ENCODE measurements at regions not wholly inside any gene's neighbourhood (a gene's known extent, or its start where the extent isn't known, plus 50 kb on each side); places are given as distances from the start of the nearest gene placed in this dataset.

DNA sequence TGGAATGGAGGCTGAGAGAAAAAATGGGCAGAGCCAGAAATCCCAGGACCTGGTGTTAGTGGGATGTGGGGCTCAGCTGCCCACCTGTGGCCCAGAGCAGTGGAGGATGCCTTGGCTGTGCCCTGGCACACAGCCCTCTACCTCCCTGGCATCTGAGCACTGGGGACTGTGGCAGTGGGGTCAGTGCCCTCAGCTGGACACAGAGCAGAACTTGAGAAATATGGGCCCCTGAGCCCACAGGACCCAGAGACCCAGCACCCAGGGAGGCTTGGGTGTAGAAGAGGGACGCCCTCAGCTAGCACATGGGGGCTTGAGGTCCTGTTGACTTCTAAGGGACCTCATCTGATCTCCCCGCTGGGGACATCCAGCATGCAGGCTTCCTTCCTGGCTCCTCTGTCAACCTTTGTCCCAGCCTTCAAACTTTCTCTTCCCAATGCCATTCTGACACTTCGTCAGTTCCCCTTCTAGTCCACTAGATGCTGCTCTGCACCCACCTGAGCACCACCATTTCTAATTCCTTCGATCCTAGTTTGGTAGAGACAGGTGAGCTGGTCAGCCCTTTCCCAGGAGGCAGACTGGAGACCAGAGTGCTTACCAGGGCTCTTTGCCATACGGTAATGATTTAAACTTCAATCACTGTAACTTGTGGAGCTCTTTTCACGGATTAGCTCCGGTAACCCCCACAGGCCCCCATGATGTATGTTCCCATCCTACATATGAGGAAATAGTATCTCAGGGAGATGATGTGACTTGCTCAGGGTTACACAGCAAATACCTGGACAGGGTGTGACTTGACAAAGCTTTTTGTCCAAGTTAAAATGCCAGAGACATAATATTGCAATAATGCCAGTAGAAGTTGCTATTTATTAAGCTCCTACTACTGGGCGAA is 143.7 kb downstream of the ASCL4 start:
- H3K36me3 ChIP-seq (ENCODE audit: control insufficient read depth in 2 of 2, insufficient read depth in 2 of 2, low read length in 2 of 2) = no peaks in the 10 kb centered on the region
- H3K9me3 ChIP-seq (ENCODE audit: control insufficient read depth in 2 of 2, low read length in 2 of 2) = no peaks in the 10 kb centered on the region
- H3K9ac ChIP-seq (ENCODE audit: low read depth in 1 of 2, low read length in 2 of 2) = no peak overlapping the region
- no peaks in the 10 kb centered on the region for H3K4me1 ChIP-seq (ENCODE audit: control insufficient read depth in 2 of 2, insufficient read depth in 2 of 2, low read length in 2 of 2)
- no peak overlapping the region for H3K27ac ChIP-seq (ENCODE audit: low read depth in 2 of 2, low read length in 2 of 2)
- H3K4me3 ChIP-seq (ENCODE audit: low read length in 2 of 2) = no peak overlapping the region
- peaks cover 3 to 5% of the 10 kb centered on the region in 2 donors for H3K27me3 ChIP-seq (ENCODE audit: control insufficient read depth in 2 of 2, insufficient read depth in 2 of 2, low read length in 2 of 2)

DNA sequence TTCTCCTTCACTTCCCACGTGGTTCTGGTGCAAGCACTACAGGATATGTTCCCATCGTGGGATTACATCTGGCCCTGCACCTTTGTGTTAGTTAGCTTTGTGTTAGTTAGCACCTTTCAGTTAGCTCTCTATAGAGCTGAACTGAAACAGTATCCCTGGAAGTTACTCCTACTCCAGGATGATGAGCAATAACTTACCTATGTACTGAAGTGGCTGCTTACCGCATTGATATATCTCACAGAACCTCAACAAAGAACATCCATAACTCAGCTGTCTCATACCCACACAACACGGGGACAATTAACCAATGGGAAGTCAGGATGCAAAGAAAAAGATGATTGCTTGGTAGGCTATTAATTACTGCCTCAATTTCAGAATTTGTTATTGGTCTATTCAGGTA is 146.6 kb downstream of the ASCL4 start:
- Histone ChIP-seq H3K4me3 (ENCODE audit: low read length in 2 of 2) (no peak overlapping the region), H3K9ac (ENCODE audit: low read depth in 1 of 2, low read length in 2 of 2) (no peak overlapping the region), H3K27ac (ENCODE audit: low read depth in 2 of 2, low read length in 2 of 2) (no peak overlapping the region), H3K9me3 (ENCODE audit: control insufficient read depth in 2 of 2, low read length in 2 of 2) (no peaks in the 10 kb centered on the region), H3K27me3 (ENCODE audit: control insufficient read depth in 2 of 2, insufficient read depth in 2 of 2, low read length in 2 of 2) (peaks cover 3 to 5% of the 10 kb centered on the region in 2 donors), H3K4me1 (ENCODE audit: control insufficient read depth in 2 of 2, insufficient read depth in 2 of 2, low read length in 2 of 2) (no peaks in the 10 kb centered on the region), H3K36me3 (ENCODE audit: control insufficient read depth in 2 of 2, insufficient read depth in 2 of 2, low read length in 2 of 2) (no peaks in the 10 kb centered on the region)

DNA sequence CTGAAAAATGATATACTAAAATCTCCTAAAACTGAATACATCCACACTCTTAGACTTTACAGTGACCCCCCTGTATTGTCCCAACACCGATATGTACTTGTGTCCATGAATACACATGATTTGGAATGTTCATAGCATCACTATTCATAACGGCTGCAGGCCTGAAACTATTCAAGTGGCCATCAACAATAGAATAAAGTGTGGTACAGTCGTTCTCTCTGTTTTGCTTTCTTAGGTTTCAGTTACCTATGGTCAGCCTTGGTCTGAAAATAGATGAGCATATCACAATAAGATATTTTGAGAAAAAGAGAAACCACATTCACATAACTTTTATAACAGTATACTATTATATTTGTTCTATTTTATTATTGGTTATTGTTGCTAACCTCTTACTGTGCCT is 150.6 kb downstream of the ASCL4 start:
- H3K27ac ChIP-seq (ENCODE audit: low read depth in 2 of 2, low read length in 2 of 2) = no peak overlapping the region
- no peak overlapping the region for H3K4me3 ChIP-seq (ENCODE audit: low read length in 2 of 2)
- H3K4me1 ChIP-seq (ENCODE audit: control insufficient read depth in 2 of 2, insufficient read depth in 2 of 2, low read length in 2 of 2) = no peaks in the 10 kb centered on the region
- H3K9me3 ChIP-seq (ENCODE audit: control insufficient read depth in 2 of 2, low read length in 2 of 2) = no peaks in the 10 kb centered on the region
- H3K9ac ChIP-seq (ENCODE audit: low read depth in 1 of 2, low read length in 2 of 2) = no peak overlapping the region
- no peaks in the 10 kb centered on the region for H3K36me3 ChIP-seq (ENCODE audit: control insufficient read depth in 2 of 2, insufficient read depth in 2 of 2, low read length in 2 of 2)
- H3K27me3 ChIP-seq (ENCODE audit: control insufficient read depth in 2 of 2, insufficient read depth in 2 of 2, low read length in 2 of 2) = peaks cover 0 to 2% of the 10 kb centered on the region in 2 donors

DNA sequence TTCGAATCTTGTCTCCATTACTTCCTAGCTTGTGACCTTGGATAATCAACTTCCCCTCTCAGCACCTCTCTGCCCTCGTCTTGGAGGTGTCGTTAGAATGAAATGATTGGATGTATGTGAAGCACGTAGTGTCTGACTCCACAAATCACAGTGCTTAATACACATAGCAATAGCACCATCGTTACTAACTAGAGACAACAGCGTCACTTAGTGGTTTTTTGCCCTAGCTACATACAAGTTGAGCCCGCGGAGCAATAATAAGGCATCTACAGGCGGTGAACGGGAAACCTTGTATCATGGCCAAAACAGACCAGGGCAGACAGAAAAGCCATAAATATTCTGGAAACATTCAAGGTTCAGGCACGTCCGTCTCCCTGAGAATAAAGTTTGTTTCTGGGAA is 154.9 kb downstream of the ASCL4 start:
- H3K4me3 ChIP-seq (ENCODE audit: low read length in 2 of 2) = no peak overlapping the region
- no peaks in the 10 kb centered on the region for H3K4me1 ChIP-seq (ENCODE audit: control insufficient read depth in 2 of 2, insufficient read depth in 2 of 2, low read length in 2 of 2)
- H3K36me3 ChIP-seq (ENCODE audit: control insufficient read depth in 2 of 2, insufficient read depth in 2 of 2, low read length in 2 of 2) = no peaks in the 10 kb centered on the region
- H3K27me3 ChIP-seq (ENCODE audit: control insufficient read depth in 2 of 2, insufficient read depth in 2 of 2, low read length in 2 of 2) = peaks cover 0 to 2% of the 10 kb centered on the region in 2 donors
- H3K27ac ChIP-seq (ENCODE audit: low read depth in 2 of 2, low read length in 2 of 2) = no peak overlapping the region
- no peak overlapping the region for H3K9ac ChIP-seq (ENCODE audit: low read depth in 1 of 2, low read length in 2 of 2)
- no peaks in the 10 kb centered on the region for H3K9me3 ChIP-seq (ENCODE audit: control insufficient read depth in 2 of 2, low read length in 2 of 2)

DNA sequence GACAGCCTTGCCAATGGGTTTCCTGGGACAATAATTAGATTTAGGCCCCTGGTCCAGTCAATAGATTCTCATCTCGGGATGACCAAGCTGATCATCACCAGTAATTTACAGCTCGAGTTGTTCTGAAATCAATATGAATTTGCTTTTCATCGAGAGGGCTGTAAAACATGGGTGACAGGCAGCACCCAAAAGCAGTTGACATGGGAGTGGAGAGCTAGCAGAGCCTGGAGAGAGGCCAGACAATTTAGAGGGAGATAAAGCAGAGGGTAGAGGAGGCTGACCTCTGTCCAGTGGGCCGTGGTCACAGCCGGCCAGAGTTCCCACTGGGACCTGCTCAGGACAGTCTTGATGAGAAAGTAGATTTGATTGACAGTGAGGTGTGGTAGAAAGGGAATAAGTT is 157.3 kb downstream of the ASCL4 start:
- H3K27me3 ChIP-seq (ENCODE audit: control insufficient read depth in 2 of 2, insufficient read depth in 2 of 2, low read length in 2 of 2) = peaks cover 0 to 2% of the 10 kb centered on the region in 2 donors
- no peak overlapping the region for H3K4me3 ChIP-seq (ENCODE audit: low read length in 2 of 2)
- H3K9ac ChIP-seq (ENCODE audit: low read depth in 1 of 2, low read length in 2 of 2) = no peak overlapping the region
- no peaks in the 10 kb centered on the region for H3K36me3 ChIP-seq (ENCODE audit: control insufficient read depth in 2 of 2, insufficient read depth in 2 of 2, low read length in 2 of 2)
- no peak overlapping the region for H3K27ac ChIP-seq (ENCODE audit: low read depth in 2 of 2, low read length in 2 of 2)
- H3K9me3 ChIP-seq (ENCODE audit: control insufficient read depth in 2 of 2, low read length in 2 of 2) = no peaks in the 10 kb centered on the region
- no peaks in the 10 kb centered on the region for H3K4me1 ChIP-seq (ENCODE audit: control insufficient read depth in 2 of 2, insufficient read depth in 2 of 2, low read length in 2 of 2)

DNA sequence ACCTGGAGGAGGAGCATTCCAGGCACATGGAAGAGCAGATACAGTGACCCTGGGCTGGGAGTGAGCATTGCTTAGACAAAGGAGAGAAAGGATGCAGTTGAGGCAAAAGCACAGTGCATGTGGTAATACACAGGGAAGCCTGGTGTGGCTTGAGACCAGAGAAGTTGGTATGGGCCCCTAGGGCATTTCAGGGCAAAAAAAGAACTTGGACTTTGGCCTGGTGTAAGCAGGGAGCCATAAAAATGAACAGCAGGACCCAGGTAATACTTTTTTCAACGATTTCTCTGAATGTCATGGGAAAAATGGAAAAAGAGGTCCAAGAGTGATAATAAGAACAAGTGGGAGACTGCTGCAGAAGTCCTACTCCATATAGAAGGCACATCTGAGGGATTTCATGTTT is 163.9 kb downstream of the ASCL4 start:
- no peaks in the 10 kb centered on the region for H3K4me1 ChIP-seq (ENCODE audit: control insufficient read depth in 2 of 2, insufficient read depth in 2 of 2, low read length in 2 of 2)
- H3K36me3 ChIP-seq (ENCODE audit: control insufficient read depth in 2 of 2, insufficient read depth in 2 of 2, low read length in 2 of 2) = no peaks in the 10 kb centered on the region
- H3K4me3 ChIP-seq (ENCODE audit: low read length in 2 of 2) = no peak overlapping the region
- no peaks in the 10 kb centered on the region for H3K9me3 ChIP-seq (ENCODE audit: control insufficient read depth in 2 of 2, low read length in 2 of 2)
- H3K27ac ChIP-seq (ENCODE audit: low read depth in 2 of 2, low read length in 2 of 2) = no peak overlapping the region
- H3K27me3 ChIP-seq (ENCODE audit: control insufficient read depth in 2 of 2, insufficient read depth in 2 of 2, low read length in 2 of 2) = peaks cover 0 to 2% of the 10 kb centered on the region in 2 donors
- no peak overlapping the region for H3K9ac ChIP-seq (ENCODE audit: low read depth in 1 of 2, low read length in 2 of 2)

DNA sequence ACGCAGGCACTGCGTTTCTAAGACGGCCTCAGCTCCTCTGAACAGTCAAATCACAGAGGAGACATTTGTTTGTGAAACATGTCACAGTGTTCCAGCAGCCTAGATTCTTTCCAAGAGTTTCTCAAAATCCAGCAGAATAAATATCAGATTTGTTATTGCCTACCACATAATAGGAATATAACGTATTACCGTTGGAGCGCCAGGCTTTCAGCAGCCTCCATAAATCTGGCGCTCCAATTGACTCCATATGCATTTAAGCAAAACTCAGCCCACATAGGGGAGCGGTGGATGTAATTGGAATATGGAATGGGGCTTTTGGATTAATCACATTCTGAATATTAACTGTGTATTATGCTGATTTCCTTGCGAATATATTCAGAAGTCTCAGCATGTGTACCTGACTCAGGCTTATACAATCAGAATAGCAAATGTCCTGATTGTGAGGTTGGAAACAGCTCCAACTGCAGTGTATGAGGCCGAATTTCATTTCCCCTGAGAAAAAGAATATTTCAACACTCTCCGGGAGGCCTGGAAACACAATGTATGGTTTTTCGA is 174.0 kb downstream of the ASCL4 start:
- H3K4me3 ChIP-seq (ENCODE audit: low read length in 2 of 2) = no peak overlapping the region
- no peak overlapping the region for H3K27ac ChIP-seq (ENCODE audit: low read depth in 2 of 2, low read length in 2 of 2)
- no peaks in the 10 kb centered on the region for H3K9me3 ChIP-seq (ENCODE audit: control insufficient read depth in 2 of 2, low read length in 2 of 2)
- no peaks in the 10 kb centered on the region for H3K4me1 ChIP-seq (ENCODE audit: control insufficient read depth in 2 of 2, insufficient read depth in 2 of 2, low read length in 2 of 2)
- peaks cover 0 to 2% of the 10 kb centered on the region in 2 donors for H3K27me3 ChIP-seq (ENCODE audit: control insufficient read depth in 2 of 2, insufficient read depth in 2 of 2, low read length in 2 of 2)
- H3K9ac ChIP-seq (ENCODE audit: low read depth in 1 of 2, low read length in 2 of 2) = no peak overlapping the region
- no peaks in the 10 kb centered on the region for H3K36me3 ChIP-seq (ENCODE audit: control insufficient read depth in 2 of 2, insufficient read depth in 2 of 2, low read length in 2 of 2)

DNA sequence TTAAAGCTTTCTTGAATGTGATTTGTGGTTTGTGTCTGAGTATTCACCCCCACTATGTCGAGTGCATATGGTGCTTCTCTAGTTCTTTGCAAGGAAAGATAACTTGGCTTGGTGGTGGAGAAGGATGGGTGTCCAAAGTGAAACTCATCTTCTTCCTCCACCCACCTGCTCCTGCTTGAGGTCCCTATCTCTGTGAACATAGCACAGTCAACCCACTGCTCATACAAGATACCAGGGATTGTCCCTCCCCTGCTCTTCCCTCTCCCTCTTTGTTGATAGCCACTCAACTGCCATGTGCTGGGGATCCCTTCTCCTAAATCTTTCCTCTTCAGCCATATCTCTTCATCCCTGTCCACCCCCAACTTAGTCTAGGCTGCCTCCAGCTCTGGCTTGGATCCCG is 176.5 kb downstream of the ASCL4 start:
- no peak overlapping the region for H3K27ac ChIP-seq (ENCODE audit: low read depth in 2 of 2, low read length in 2 of 2)
- H3K9ac ChIP-seq (ENCODE audit: low read depth in 1 of 2, low read length in 2 of 2) = no peak overlapping the region
- H3K36me3 ChIP-seq (ENCODE audit: control insufficient read depth in 2 of 2, insufficient read depth in 2 of 2, low read length in 2 of 2) = no peaks in the 10 kb centered on the region
- H3K4me1 ChIP-seq (ENCODE audit: control insufficient read depth in 2 of 2, insufficient read depth in 2 of 2, low read length in 2 of 2) = no peaks in the 10 kb centered on the region
- no peak overlapping the region for H3K4me3 ChIP-seq (ENCODE audit: low read length in 2 of 2)
- no peaks in the 10 kb centered on the region for H3K9me3 ChIP-seq (ENCODE audit: control insufficient read depth in 2 of 2, low read length in 2 of 2)
- H3K27me3 ChIP-seq (ENCODE audit: control insufficient read depth in 2 of 2, insufficient read depth in 2 of 2, low read length in 2 of 2) = peaks cover 0 to 2% of the 10 kb centered on the region in 2 donors

DNA sequence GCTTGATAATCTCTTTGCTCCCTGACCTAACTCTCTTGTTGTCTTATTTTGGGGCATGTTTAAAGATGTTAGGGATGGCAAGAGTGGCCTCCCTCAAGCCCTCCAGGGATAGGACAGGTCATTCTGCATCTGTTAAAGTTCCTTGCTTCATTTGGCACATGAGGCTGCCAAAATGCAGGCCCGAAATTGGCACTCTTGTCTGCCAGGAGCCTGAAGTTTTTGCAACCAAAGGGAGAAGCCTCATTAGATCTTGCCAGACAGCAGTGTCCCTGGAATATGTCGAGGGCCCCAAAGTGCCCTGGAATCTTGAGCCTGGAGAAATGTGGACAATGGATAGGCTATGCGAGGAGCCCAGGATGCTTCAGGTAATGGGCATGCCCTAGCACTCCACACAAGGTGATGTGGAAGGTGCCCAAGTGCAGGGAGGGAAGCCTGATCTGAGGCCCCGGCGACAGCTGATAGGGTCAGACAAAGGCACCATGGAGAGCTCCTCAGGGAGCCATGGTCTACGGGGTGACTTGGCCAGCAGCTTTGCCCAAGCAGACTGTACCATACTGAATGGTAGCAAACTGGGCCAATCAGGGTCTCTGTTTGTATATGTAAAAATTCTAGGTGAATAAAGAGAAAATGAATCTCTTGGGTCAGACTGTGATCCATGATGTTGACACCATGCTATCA is 173.0 kb upstream of the WSCD2 start:
- no peaks in the 10 kb centered on the region for H3K4me1 ChIP-seq (ENCODE audit: control insufficient read depth in 2 of 2, insufficient read depth in 2 of 2, low read length in 2 of 2)
- no peaks in the 10 kb centered on the region for H3K9me3 ChIP-seq (ENCODE audit: control insufficient read depth in 2 of 2, low read length in 2 of 2)
- no peak overlapping the region for H3K27ac ChIP-seq (ENCODE audit: low read depth in 2 of 2, low read length in 2 of 2)
- no peak overlapping the region for H3K9ac ChIP-seq (ENCODE audit: low read depth in 1 of 2, low read length in 2 of 2)
- H3K27me3 ChIP-seq (ENCODE audit: control insufficient read depth in 2 of 2, insufficient read depth in 2 of 2, low read length in 2 of 2) = no peaks in the 10 kb centered on the region
- no peak overlapping the region for H3K4me3 ChIP-seq (ENCODE audit: low read length in 2 of 2)
- no peaks in the 10 kb centered on the region for H3K36me3 ChIP-seq (ENCODE audit: control insufficient read depth in 2 of 2, insufficient read depth in 2 of 2, low read length in 2 of 2)

DNA sequence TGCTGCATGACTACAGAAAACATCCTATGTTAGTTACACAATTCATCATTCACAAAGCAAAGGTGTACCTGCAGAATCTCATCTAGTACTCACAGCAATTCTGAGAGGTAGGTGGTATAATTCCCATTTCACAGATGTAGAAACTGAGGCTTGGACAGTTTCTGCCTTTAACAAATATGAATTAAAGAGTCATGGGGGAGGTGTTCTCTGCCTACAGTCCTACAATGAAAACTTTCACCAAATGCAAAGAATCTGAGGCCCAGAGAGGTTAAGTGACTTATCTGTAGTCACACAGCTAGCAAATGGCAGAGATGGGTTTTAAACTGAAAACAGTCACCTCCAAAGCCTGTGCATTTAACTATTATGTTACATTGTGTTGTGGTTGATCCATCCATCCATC is 171.6 kb upstream of the WSCD2 start:
- Histone ChIP-seq H3K27ac (ENCODE audit: low read depth in 2 of 2, low read length in 2 of 2) (no peak overlapping the region), H3K4me1 (ENCODE audit: control insufficient read depth in 2 of 2, insufficient read depth in 2 of 2, low read length in 2 of 2) (no peaks in the 10 kb centered on the region), H3K4me3 (ENCODE audit: low read length in 2 of 2) (no peak overlapping the region), H3K36me3 (ENCODE audit: control insufficient read depth in 2 of 2, insufficient read depth in 2 of 2, low read length in 2 of 2) (no peaks in the 10 kb centered on the region), H3K27me3 (ENCODE audit: control insufficient read depth in 2 of 2, insufficient read depth in 2 of 2, low read length in 2 of 2) (no peaks in the 10 kb centered on the region), H3K9ac (ENCODE audit: low read depth in 1 of 2, low read length in 2 of 2) (no peak overlapping the region), H3K9me3 (ENCODE audit: control insufficient read depth in 2 of 2, low read length in 2 of 2) (no peaks in the 10 kb centered on the region)

Measured in mucosa of rectum (tissue), 2 donors.